ENCODE measurements at regions not wholly inside any gene's neighbourhood (a gene's known extent, or its start where the extent isn't known, plus 50 kb on each side); places are given as distances from the start of the nearest gene placed in this dataset.
"Not testable (repeated sequence)": the region's sequence is repeated elsewhere in the genome, so short reads cannot be mapped to it uniquely, and the experiment has no call there.

- Histone ChIP-seq H3K36me3 (ENCODE audit: control insufficient read depth, insufficient read depth, low read length) (no peaks in the 10 kb centered on the region), H3K79me1 (ENCODE audit: low read length) (no peaks in the 10 kb centered on the region), H3K4me2 (ENCODE audit: low read length) (no peak overlapping the region), H3K56ac (ENCODE audit: low read length) (no peak overlapping the region), H3K18ac (ENCODE audit: low read length) (no peak overlapping the region), H3K27me3 (ENCODE audit: insufficient read depth, low read length, poor library complexity) (no peaks in the 10 kb centered on the region), H3K4me3 (ENCODE audit: low read length) (no peak overlapping the region), H3K79me2 (ENCODE audit: control insufficient read depth, insufficient read depth, low read length) (no peaks in the 10 kb centered on the region), H3K23ac (ENCODE audit: low read length) (no peak overlapping the region), H2AK5ac (ENCODE audit: low read length) (no peak overlapping the region), H2BK15ac (replicated peaks; ENCODE audit: low read depth) (no peak overlapping the region), H4K8ac (ENCODE audit: low read depth, low read length) (no peak overlapping the region), H2BK120ac (ENCODE audit: low read depth, low read length) (no peak overlapping the region), H3K4ac (ENCODE audit: low read depth, low read length) (no peak overlapping the region), H3K9ac (ENCODE audit: low read length) (no peak overlapping the region), H3K4me1 (ENCODE audit: control insufficient read depth, low read depth, low read length) (no peaks in the 10 kb centered on the region), H4K5ac (ENCODE audit: low read length) (no peak overlapping the region), H3K27ac (ENCODE audit: low read depth, low read length) (no peak overlapping the region), H2BK5ac (ENCODE audit: low read length) (no peak overlapping the region)
- no peak for DNase-seq
Measured at GRCh38 chr3:113377158-113377557, 64.1 kb downstream of the CFAP44 start.

GRCh38 chr3:113374078-113374477 lies 67.2 kb downstream of the CFAP44 start:
- Histone ChIP-seq H3K4me3 (ENCODE audit: low read length) (no peak overlapping the region), H2BK120ac (ENCODE audit: low read depth, low read length) (no peak overlapping the region), H2BK15ac (replicated peaks; ENCODE audit: low read depth) (no peak overlapping the region), H3K9ac (ENCODE audit: low read length) (no peak overlapping the region), H4K5ac (ENCODE audit: low read length) (no peak overlapping the region), H2AK5ac (ENCODE audit: low read length) (no peak overlapping the region), H3K56ac (ENCODE audit: low read length) (no peak overlapping the region), H3K27ac (ENCODE audit: low read depth, low read length) (no peak overlapping the region), H3K27me3 (ENCODE audit: insufficient read depth, low read length, poor library complexity) (no peaks in the 10 kb centered on the region), H3K79me2 (ENCODE audit: control insufficient read depth, insufficient read depth, low read length) (no peaks in the 10 kb centered on the region), H3K4me1 (ENCODE audit: control insufficient read depth, low read depth, low read length) (no peaks in the 10 kb centered on the region), H3K18ac (ENCODE audit: low read length) (no peak overlapping the region), H4K8ac (ENCODE audit: low read depth, low read length) (no peak overlapping the region), H3K79me1 (ENCODE audit: low read length) (no peaks in the 10 kb centered on the region), H3K4ac (ENCODE audit: low read depth, low read length) (no peak overlapping the region), H2BK5ac (ENCODE audit: low read length) (no peak overlapping the region), H3K4me2 (ENCODE audit: low read length) (no peak overlapping the region), H3K36me3 (ENCODE audit: control insufficient read depth, insufficient read depth, low read length) (no peaks in the 10 kb centered on the region), H3K23ac (ENCODE audit: low read length) (no peak overlapping the region)
- WGBS (ENCODE audit: extremely low coverage, insufficient coverage, low lambda C conversion rate): no CpG with 5 or more reads among the region's 1 CpG
- no peak for DNase-seq

GRCh38 chr3:113366800-113367199 lies 74.5 kb downstream of the CFAP44 start:
- not testable (repeated sequence) for H3K4me2 ChIP-seq (ENCODE audit: low read length)

GRCh38 chr3:113355340-113355739 lies 86.0 kb downstream of the CFAP44 start:
- H3K27me3 ChIP-seq (ENCODE audit: insufficient read depth, low read length, poor library complexity); DNase-seq; H3K4me3 ChIP-seq (ENCODE audit: low read length); H3K79me2 ChIP-seq (ENCODE audit: control insufficient read depth, insufficient read depth, low read length); H2BK5ac ChIP-seq (ENCODE audit: low read length); H2BK120ac ChIP-seq (ENCODE audit: low read depth, low read length); H4K8ac ChIP-seq (ENCODE audit: low read depth, low read length); H2AK5ac ChIP-seq (ENCODE audit: low read length); H3K9ac ChIP-seq (ENCODE audit: low read length); H4K5ac ChIP-seq (ENCODE audit: low read length); H3K36me3 ChIP-seq (ENCODE audit: control insufficient read depth, insufficient read depth, low read length); H3K18ac ChIP-seq (ENCODE audit: low read length); H3K4me1 ChIP-seq (ENCODE audit: control insufficient read depth, low read depth, low read length); H3K56ac ChIP-seq (ENCODE audit: low read length); H3K4me2 ChIP-seq (ENCODE audit: low read length); H3K23ac ChIP-seq (ENCODE audit: low read length); H3K79me1 ChIP-seq (ENCODE audit: low read length); H3K27ac ChIP-seq (ENCODE audit: low read depth, low read length); H3K4ac ChIP-seq (ENCODE audit: low read depth, low read length); H2BK15ac ChIP-seq (replicated peaks; ENCODE audit: low read depth): not testable (repeated sequence)
- WGBS (ENCODE audit: extremely low coverage, insufficient coverage, low lambda C conversion rate): no CpG with 5 or more reads among the region's 5 CpGs

More at GRCh38 chr3:113366800-113367199, 74.5 kb downstream of the CFAP44 start:
- H2AK5ac ChIP-seq (ENCODE audit: low read length); H3K4me1 ChIP-seq (ENCODE audit: control insufficient read depth, low read depth, low read length); H3K18ac ChIP-seq (ENCODE audit: low read length); DNase-seq; H3K36me3 ChIP-seq (ENCODE audit: control insufficient read depth, insufficient read depth, low read length); H2BK5ac ChIP-seq (ENCODE audit: low read length); H2BK15ac ChIP-seq (replicated peaks; ENCODE audit: low read depth); H4K5ac ChIP-seq (ENCODE audit: low read length); H2BK120ac ChIP-seq (ENCODE audit: low read depth, low read length); H3K9ac ChIP-seq (ENCODE audit: low read length); H3K4me3 ChIP-seq (ENCODE audit: low read length); H3K56ac ChIP-seq (ENCODE audit: low read length); H3K27ac ChIP-seq (ENCODE audit: low read depth, low read length); H3K79me1 ChIP-seq (ENCODE audit: low read length); H3K27me3 ChIP-seq (ENCODE audit: insufficient read depth, low read length, poor library complexity); H3K79me2 ChIP-seq (ENCODE audit: control insufficient read depth, insufficient read depth, low read length); H3K23ac ChIP-seq (ENCODE audit: low read length); H3K4ac ChIP-seq (ENCODE audit: low read depth, low read length); H4K8ac ChIP-seq (ENCODE audit: low read depth, low read length): not testable (repeated sequence)
- no CpG with 5 or more reads among the region's 7 CpGs for WGBS (ENCODE audit: extremely low coverage, insufficient coverage, low lambda C conversion rate)

GRCh38 chr3:113354307-113354706 lies 87.0 kb downstream of the CFAP44 start:
- Histone ChIP-seq H2BK15ac (replicated peaks; ENCODE audit: low read depth) (no peak overlapping the region), H3K23ac (ENCODE audit: low read length) (no peak overlapping the region), H3K79me1 (ENCODE audit: low read length) (no peaks in the 10 kb centered on the region), H3K4me2 (ENCODE audit: low read length) (no peak overlapping the region), H4K5ac (ENCODE audit: low read length) (no peak overlapping the region), H3K4me1 (ENCODE audit: control insufficient read depth, low read depth, low read length) (no peaks in the 10 kb centered on the region), H4K8ac (ENCODE audit: low read depth, low read length) (no peak overlapping the region), H3K18ac (ENCODE audit: low read length) (no peak overlapping the region), H3K79me2 (ENCODE audit: control insufficient read depth, insufficient read depth, low read length) (no peaks in the 10 kb centered on the region), H2AK5ac (ENCODE audit: low read length) (no peak overlapping the region), H3K9ac (ENCODE audit: low read length) (no peak overlapping the region), H3K4me3 (ENCODE audit: low read length) (no peak overlapping the region), H3K56ac (ENCODE audit: low read length) (no peak overlapping the region), H3K4ac (ENCODE audit: low read depth, low read length) (no peak overlapping the region), H2BK5ac (ENCODE audit: low read length) (no peak overlapping the region), H2BK120ac (ENCODE audit: low read depth, low read length) (no peak overlapping the region), H3K36me3 (ENCODE audit: control insufficient read depth, insufficient read depth, low read length) (no peaks in the 10 kb centered on the region), H3K27ac (ENCODE audit: low read depth, low read length) (no peak overlapping the region), H3K27me3 (ENCODE audit: insufficient read depth, low read length, poor library complexity) (no peaks in the 10 kb centered on the region)
- peak; percentile 1 for DNase-seq
- WGBS (ENCODE audit: extremely low coverage, insufficient coverage, low lambda C conversion rate): no CpG with 5 or more reads among the region's 1 CpG

- Histone ChIP-seq H3K27me3 (ENCODE audit: insufficient read depth, low read length, poor library complexity) (no peaks in the 10 kb centered on the region), H2AK5ac (ENCODE audit: low read length) (no peak overlapping the region), H2BK120ac (ENCODE audit: low read depth, low read length) (no peak overlapping the region), H3K9ac (ENCODE audit: low read length) (no peak overlapping the region), H3K23ac (ENCODE audit: low read length) (no peak overlapping the region), H4K8ac (ENCODE audit: low read depth, low read length) (no peak overlapping the region), H2BK15ac (replicated peaks; ENCODE audit: low read depth) (no peak overlapping the region), H3K56ac (ENCODE audit: low read length) (no peak overlapping the region), H3K4me3 (ENCODE audit: low read length) (no peak overlapping the region), H3K27ac (ENCODE audit: low read depth, low read length) (no peak overlapping the region), H3K79me1 (ENCODE audit: low read length) (no peaks in the 10 kb centered on the region), H3K4me1 (ENCODE audit: control insufficient read depth, low read depth, low read length) (no peaks in the 10 kb centered on the region), H3K79me2 (ENCODE audit: control insufficient read depth, insufficient read depth, low read length) (no peaks in the 10 kb centered on the region), H3K4me2 (ENCODE audit: low read length) (no peak overlapping the region), H3K36me3 (ENCODE audit: control insufficient read depth, insufficient read depth, low read length) (no peaks in the 10 kb centered on the region), H3K18ac (ENCODE audit: low read length) (no peak overlapping the region), H4K5ac (ENCODE audit: low read length) (no peak overlapping the region), H2BK5ac (ENCODE audit: low read length) (no peak overlapping the region), H3K4ac (ENCODE audit: low read depth, low read length) (no peak overlapping the region)
- WGBS (ENCODE audit: extremely low coverage, insufficient coverage, low lambda C conversion rate): no CpG with 5 or more reads among the region's 1 CpG
- DNase-seq: no peak
Measured at GRCh38 chr3:113353678-113354077, 87.6 kb downstream of the CFAP44 start.
